ENCODE measurements at regions not wholly inside any gene's neighbourhood (a gene's known extent, or its start where the extent isn't known, plus 50 kb on each side); places are given as distances from the start of the nearest gene placed in this dataset.

DNA sequence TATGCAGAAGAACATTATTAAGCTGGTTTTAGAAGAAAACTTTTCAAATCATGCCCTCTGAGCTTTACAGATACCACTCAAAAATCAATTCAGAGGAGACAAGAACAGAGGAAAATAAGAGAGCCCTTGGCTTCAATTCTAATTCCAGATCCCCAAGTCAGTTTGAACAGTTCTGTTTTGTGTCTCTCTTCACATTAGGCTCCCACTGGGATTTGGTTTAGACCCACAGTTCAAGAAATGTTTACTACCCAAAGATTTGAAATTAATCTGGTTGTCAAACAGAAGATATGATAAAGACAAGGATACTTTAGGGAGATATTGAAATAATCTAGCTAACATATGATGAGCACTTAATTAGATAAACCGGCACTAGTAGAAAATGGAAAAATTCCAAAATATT, 329.5 kb downstream of the RAD51AP2 start:
- H3K4me3 ChIP-seq (ENCODE audit: low read depth, low read length) = no peak overlapping the region
- no peak for DNase-seq (ENCODE audit: low read depth, low spot score)
- ChIA-PET POLR2A (no interaction called here), CTCF (interaction anchor here (2.1 kb wide), 1 partner anchor 11 kb away, joined by 5 read pairs; no protein-coding TSS in a partner anchor)
- TF ChIP-seq, protein P1, sequence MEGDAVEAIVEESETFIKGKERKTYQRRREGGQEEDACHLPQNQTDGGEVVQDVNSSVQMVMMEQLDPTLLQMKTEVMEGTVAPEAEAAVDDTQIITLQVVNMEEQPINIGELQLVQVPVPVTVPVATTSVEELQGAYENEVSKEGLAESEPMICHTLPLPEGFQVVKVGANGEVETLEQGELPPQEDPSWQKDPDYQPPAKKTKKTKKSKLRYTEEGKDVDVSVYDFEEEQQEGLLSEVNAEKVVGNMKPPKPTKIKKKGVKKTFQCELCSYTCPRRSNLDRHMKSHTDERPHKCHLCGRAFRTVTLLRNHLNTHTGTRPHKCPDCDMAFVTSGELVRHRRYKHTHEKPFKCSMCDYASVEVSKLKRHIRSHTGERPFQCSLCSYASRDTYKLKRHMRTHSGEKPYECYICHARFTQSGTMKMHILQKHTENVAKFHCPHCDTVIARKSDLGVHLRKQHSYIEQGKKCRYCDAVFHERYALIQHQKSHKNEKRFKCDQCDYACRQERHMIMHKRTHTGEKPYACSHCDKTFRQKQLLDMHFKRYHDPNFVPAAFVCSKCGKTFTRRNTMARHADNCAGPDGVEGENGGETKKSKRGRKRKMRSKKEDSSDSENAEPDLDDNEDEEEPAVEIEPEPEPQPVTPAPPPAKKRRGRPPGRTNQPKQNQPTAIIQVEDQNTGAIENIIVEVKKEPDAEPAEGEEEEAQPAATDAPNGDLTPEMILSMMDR (IDR thresholded peaks at IDR 0.05; ENCODE audit: insufficient read depth, low read length, missing control alignments) = no peak

DNA sequence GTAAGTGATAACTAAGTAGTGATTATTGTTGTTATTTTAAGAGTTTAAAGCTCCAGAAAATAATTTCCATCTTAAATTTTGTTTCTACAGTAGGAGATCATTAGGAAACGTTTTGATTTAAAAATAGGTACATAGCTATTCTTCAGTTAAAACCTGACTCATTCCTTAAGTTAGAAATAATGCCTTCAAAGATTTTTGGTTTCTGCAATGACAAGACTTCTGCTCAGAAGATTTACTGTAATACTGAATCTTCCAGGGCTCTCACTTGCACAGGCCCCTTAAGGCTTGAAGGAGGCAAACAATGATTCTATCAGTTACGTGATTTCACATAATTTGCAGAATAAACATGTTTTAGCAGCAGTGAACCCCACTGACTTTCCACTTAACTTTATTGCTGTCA, 333.7 kb downstream of the RAD51AP2 start:
- DNase-seq (ENCODE audit: low read depth, low spot score) = no peak
- POLR2A ChIA-PET = no interaction called here
- CTCF ChIA-PET = interaction anchor here (1.1 kb wide), 1 partner anchor 13 kb away, joined by 5 read pairs; no protein-coding TSS in a partner anchor

GRCh38 chr2:17182399-17182798, 335.8 kb downstream of the RAD51AP2 start:
- POLR2A ChIA-PET = no interaction called here
- TF ChIP-seq, protein P1 (IDR thresholded peaks at IDR 0.05; ENCODE audit: insufficient read depth, low read length, missing control alignments) = no peak
- CTCF ChIA-PET = interaction anchor here (0.9 to 2.1 kb wide), 2 partner anchors 9 to 11 kb away, joined by 3 to 8 read pairs; no protein-coding TSS in a partner anchor
- H3K4me3 ChIP-seq (ENCODE audit: low read depth, low read length) = no peak overlapping the region
- no peak for DNase-seq (ENCODE audit: low read depth, low spot score)

More for the DNA sequence above, 333.7 kb downstream of the RAD51AP2 start:
- TF ChIP-seq, protein P1 (IDR thresholded peaks at IDR 0.05; ENCODE audit: insufficient read depth, low read length, missing control alignments) = no peak
- H3K4me3 ChIP-seq (ENCODE audit: low read depth, low read length) = no peak overlapping the region

GRCh38 chr2:17181051-17181752, 337.0 kb downstream of the RAD51AP2 start:
- TF ChIP-seq, protein P1 (IDR thresholded peaks at IDR 0.05; ENCODE audit: insufficient read depth, low read length, missing control alignments) = no peak
- no peak overlapping the region for H3K4me3 ChIP-seq (ENCODE audit: low read depth, low read length)
- DNase-seq (ENCODE audit: low read depth, low spot score) = no peak
- ChIA-PET POLR2A (no interaction called here), CTCF (interaction anchor here (2.1 kb wide), 1 partner anchor 10 kb away, joined by 8 read pairs; no protein-coding TSS in a partner anchor)

DNA sequence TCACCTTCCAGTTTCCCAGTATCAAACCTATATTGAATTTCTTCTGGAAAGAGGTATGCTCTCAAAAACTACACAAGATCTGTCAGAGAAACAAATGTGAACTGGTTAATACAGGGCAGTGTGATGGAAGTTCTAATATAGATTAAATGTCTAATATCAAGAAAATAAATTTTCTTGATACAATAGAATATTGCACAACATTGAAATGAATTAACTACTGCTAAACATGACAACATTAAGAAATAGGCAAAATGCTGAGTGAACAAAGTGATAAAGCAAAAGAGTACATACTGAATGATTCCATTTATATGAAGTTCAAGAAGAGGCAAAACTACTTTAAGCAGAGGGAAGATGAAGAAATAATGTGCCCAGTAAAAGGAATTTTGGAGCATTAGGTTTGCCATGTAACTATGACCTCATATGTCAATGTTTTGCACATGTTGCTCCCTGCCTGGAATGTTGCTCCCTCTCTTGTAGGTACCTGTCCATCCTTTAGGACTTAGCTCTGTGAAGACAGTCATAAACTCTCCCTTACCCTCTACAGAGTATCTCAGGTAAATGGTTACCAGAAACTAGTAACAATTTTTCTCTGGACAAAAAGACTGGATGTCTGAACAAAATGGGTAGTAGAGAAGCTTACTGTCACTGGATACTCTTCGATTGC, 339.0 kb downstream of the RAD51AP2 start:
- POLR2A ChIA-PET = no interaction called here
- DNase-seq (ENCODE audit: low read depth, low spot score) = no peak
- TF ChIP-seq, protein P1 (IDR thresholded peaks at IDR 0.05; ENCODE audit: insufficient read depth, low read length, missing control alignments) = no peak
- CTCF ChIA-PET = no interaction called here
- H3K4me3 ChIP-seq (ENCODE audit: low read depth, low read length) = no peak overlapping the region

- POLR2A ChIA-PET = no interaction called here
- H3K4me3 ChIP-seq (ENCODE audit: low read depth, low read length) = no peak overlapping the region
- no peak for DNase-seq (ENCODE audit: low read depth, low spot score)
- CTCF ChIA-PET = no interaction called here
- TF ChIP-seq, protein P1 (IDR thresholded peaks at IDR 0.05; ENCODE audit: insufficient read depth, low read length, missing control alignments) = no peak
Observed at GRCh38 chr2:17177088-17177487, 341.2 kb downstream of the RAD51AP2 start.

Measured in AG04449 (cell line).